ENCODE measurements at regions not wholly inside any gene's neighbourhood (a gene's known extent, or its start where the extent isn't known, plus 50 kb on each side); places are given as distances from the start of the nearest gene placed in this dataset.

GRCh38 chr10:28186887-28187578, 115.8 kb downstream of the MPP7 start:
- POLR2A ChIA-PET, result no interaction called here
- H3K36me3 Mint-ChIP-seq (ENCODE audit: low read depth), result no peaks in the 10 kb centered on the region
- no peak for ATAC-seq

DNA sequence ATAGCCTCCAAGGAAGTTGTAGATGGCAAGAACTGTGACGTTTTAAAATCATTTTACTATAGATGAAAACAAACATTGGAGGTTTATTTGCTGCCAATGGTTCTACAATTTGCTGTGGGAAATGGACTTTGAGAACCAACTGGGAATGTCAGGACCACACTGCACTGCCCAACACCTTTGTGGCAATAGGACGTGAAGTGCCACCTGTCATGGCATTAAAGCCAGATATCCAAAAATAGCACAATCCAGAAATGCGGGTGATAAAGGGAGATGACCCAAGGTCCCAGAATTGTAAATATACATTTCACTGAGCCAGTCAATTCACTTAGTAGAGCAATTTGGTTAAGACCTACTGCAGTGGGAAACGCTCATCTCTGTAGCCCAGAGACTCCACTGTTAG, 116.4 kb downstream of the MPP7 start:
- intact Hi-C loops (cut with micrococcal nuclease), result no loop called here
- ATAC-seq (no peak), DNase-seq (no peak)
- no peaks in the 10 kb centered on the region for H3K36me3 Mint-ChIP-seq (ENCODE audit: low read depth)
- no peaks in the 10 kb centered on the region for H3K27me3 Mint-ChIP-seq
- H3K4me3 Mint-ChIP-seq, result no peak overlapping the region
- H3K4me1 Mint-ChIP-seq (ENCODE audit: low read depth), result peaks cover 19% of the 10 kb centered on the region
- no peak overlapping the region for H3K27ac Mint-ChIP-seq
- ChIA-PET CTCF (no interaction called here), POLR2A (no interaction called here)
- H3K9me3 Mint-ChIP-seq, result no peaks in the 10 kb centered on the region
- TF ChIP-seq CTCF (IDR thresholded peaks at IDR 0.05), result no peak

More at GRCh38 chr10:28186887-28187578, 115.8 kb downstream of the MPP7 start:
- no peaks in the 10 kb centered on the region for H3K9me3 Mint-ChIP-seq
- no peak for TF ChIP-seq CTCF (IDR thresholded peaks at IDR 0.05)
- CTCF ChIA-PET, result no interaction called here
- H3K4me3 Mint-ChIP-seq, result no peak overlapping the region
- H3K4me1 Mint-ChIP-seq (ENCODE audit: low read depth), result peaks cover 20% of the 10 kb centered on the region
- DNase-seq, result no peak
- H3K27me3 Mint-ChIP-seq, result no peaks in the 10 kb centered on the region
- intact Hi-C loops (cut with micrococcal nuclease), result no loop called here
- no peak overlapping the region for H3K27ac Mint-ChIP-seq

DNA sequence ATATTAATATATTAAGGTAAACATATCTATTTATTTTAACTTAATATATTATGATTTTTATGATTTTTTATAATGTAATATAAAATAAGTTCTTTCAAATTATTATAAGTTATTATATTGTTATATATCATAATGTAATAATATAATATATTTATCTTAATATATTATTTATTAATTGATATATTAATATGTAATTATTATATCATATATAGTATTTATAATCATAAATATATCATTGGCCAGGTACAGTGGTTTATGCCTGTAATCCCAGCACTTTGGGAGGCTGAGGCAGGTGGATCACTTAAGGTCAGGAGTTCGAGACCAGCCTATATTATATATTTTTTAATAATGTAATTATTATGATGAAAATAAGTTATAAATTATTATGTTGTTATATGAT, 118.1 kb downstream of the MPP7 start:
- intact Hi-C loops (cut with micrococcal nuclease), result no loop called here
- Mint-ChIP-seq H3K36me3 (ENCODE audit: low read depth) (no peaks in the 10 kb centered on the region), H3K27ac (no peak overlapping the region), H3K9me3 (no peaks in the 10 kb centered on the region), H3K27me3 (no peaks in the 10 kb centered on the region), H3K4me3 (no peak overlapping the region), H3K4me1 (ENCODE audit: low read depth) (peaks cover 12% of the 10 kb centered on the region)
- POLR2A ChIA-PET, result no interaction called here
- no peak for TF ChIP-seq CTCF (IDR thresholded peaks at IDR 0.05)
- CTCF ChIA-PET, result no interaction called here
- DNase-seq (no peak), ATAC-seq (no peak)

DNA sequence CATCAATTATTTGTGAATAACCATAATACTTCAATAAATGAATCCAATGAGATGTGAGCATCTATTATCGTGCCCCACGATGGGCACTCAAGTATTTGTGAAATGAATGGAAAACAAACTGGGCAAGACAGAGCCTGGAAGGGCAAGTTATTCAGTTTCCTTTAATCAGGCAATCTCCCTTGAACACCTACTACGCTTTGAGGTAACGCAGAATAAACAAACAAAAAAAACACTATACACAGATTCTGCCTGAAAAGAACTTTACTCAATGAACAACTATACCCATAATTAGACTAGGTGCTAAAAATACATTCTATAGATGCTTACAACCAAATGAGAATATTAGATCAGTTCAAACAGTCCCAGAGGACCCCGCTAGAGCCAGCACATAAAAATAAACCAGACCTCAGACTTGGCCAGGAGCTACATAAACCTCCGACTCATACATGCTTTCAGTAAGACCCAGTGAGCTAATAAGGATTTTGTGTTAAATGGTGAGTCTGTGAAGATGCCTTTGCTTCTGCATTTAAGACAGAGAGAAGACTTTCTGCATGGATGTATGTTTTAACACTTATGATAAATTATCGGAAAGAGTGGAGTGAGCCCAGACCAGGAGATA, 121.3 kb downstream of the MPP7 start:
- Mint-ChIP-seq H3K4me3 (no peak overlapping the region), H3K27ac (no peak overlapping the region), H3K9me3 (no peaks in the 10 kb centered on the region), H3K36me3 (ENCODE audit: low read depth) (no peaks in the 10 kb centered on the region), H3K27me3 (no peaks in the 10 kb centered on the region), H3K4me1 (ENCODE audit: low read depth) (peaks cover 27% of the 10 kb centered on the region)
- ChIA-PET POLR2A (no interaction called here), CTCF (no interaction called here)
- no peak for TF ChIP-seq CTCF (IDR thresholded peaks at IDR 0.05)
- intact Hi-C loops (cut with micrococcal nuclease), result no loop called here
- ATAC-seq (no peak), DNase-seq (no peak)

GRCh38 chr10:28180654-28181053, 122.2 kb downstream of the MPP7 start:
- POLR2A ChIA-PET, result no interaction called here
- peak; percentile 27 for DNase-seq
- Mint-ChIP-seq H3K4me3 (no peak overlapping the region), H3K27me3 (no peaks in the 10 kb centered on the region), H3K36me3 (ENCODE audit: low read depth) (no peaks in the 10 kb centered on the region), H3K27ac (no peak overlapping the region), H3K9me3 (no peaks in the 10 kb centered on the region), H3K4me1 (ENCODE audit: low read depth) (peaks cover 33% of the 10 kb centered on the region)
- intact Hi-C loops (cut with micrococcal nuclease), result no loop called here
- no peak for TF ChIP-seq CTCF (IDR thresholded peaks at IDR 0.05)
- CTCF ChIA-PET, result interaction anchor here (0.7 kb wide), 1 partner anchor 500 kb away, joined by 3 read pairs; no protein-coding TSS in a partner anchor
- no peak for ATAC-seq

Measured in activated CD8-positive, alpha-beta T cell treated with anti-CD3 and anti-CD28 coated beads for 36 hours (primary cell).